ENCODE measurements at regions not wholly inside any gene's neighbourhood (a gene's known extent, or its start where the extent isn't known, plus 50 kb on each side); places are given as distances from the start of the nearest gene placed in this dataset.

GRCh38 chr7:93029056-93029455, 88.7 kb downstream of the SAMD9 start:
- 82 to 85% methylated on average over 5 to 7 of the region's 7 CpGs for WGBS, 2 experiments (ENCODE audit: insufficient coverage in 1 of 2, insufficient read length in 1 of 2)
- no peaks in the 10 kb centered on the region for H3K36me3 Mint-ChIP-seq (ENCODE audit: low read depth)
- no peak overlapping the region for H3K4me3 ChIP-seq (ENCODE audit: low read length)
- no peak overlapping the region for H3K9ac ChIP-seq (ENCODE audit: extremely low read depth, low read length, poor library complexity, severe bottlenecking)
- H3K27me3 Mint-ChIP-seq (ENCODE audit: insufficient read depth): peaks cover 18% of the 10 kb centered on the region
- H3K36me3 ChIP-seq (ENCODE audit: control insufficient read depth, insufficient read depth, low read length): no peaks in the 10 kb centered on the region
- TF ChIP-seq CTCF (conservative IDR thresholded peaks at IDR 0.05): no peak
- H3K9me3 Mint-ChIP-seq: peaks cover 14% of the 10 kb centered on the region
- no peak overlapping the region for H3K4me3 Mint-ChIP-seq
- H3K27ac Mint-ChIP-seq: peak overlapping the region; percentile 32
- H3K4me1 ChIP-seq (ENCODE audit: control insufficient read depth, insufficient read depth, low read length): no peaks in the 10 kb centered on the region
- no peaks in the 10 kb centered on the region for H3K4me1 Mint-ChIP-seq
- H3K27ac ChIP-seq (ENCODE audit: low read depth, low read length): no peak overlapping the region
- H3K9me3 ChIP-seq (ENCODE audit: control insufficient read depth, low read length): no peaks in the 10 kb centered on the region
- no peak for DNase-seq
- no peaks in the 10 kb centered on the region for H3K27me3 ChIP-seq (ENCODE audit: control insufficient read depth, insufficient read depth, low read length, poor library complexity, severe bottlenecking)

- no peak overlapping the region for H3K27ac ChIP-seq (ENCODE audit: low read depth, low read length)
- WGBS, 2 experiments (ENCODE audit: insufficient coverage in 1 of 2, insufficient read length in 1 of 2): 93 to 100% methylated on average over 2 to 3 of the region's 3 CpGs
- DNase-seq: no peak
- Mint-ChIP-seq H3K4me1 (no peaks in the 10 kb centered on the region), H3K9me3 (peaks cover 14% of the 10 kb centered on the region), H3K4me3 (no peak overlapping the region), H3K27me3 (ENCODE audit: insufficient read depth) (peaks cover 19% of the 10 kb centered on the region), H3K27ac (no peak overlapping the region), H3K36me3 (ENCODE audit: low read depth) (no peaks in the 10 kb centered on the region)
- no peaks in the 10 kb centered on the region for H3K4me1 ChIP-seq (ENCODE audit: control insufficient read depth, insufficient read depth, low read length)
- H3K27me3 ChIP-seq (ENCODE audit: control insufficient read depth, insufficient read depth, low read length, poor library complexity, severe bottlenecking): no peaks in the 10 kb centered on the region
- H3K36me3 ChIP-seq (ENCODE audit: control insufficient read depth, insufficient read depth, low read length): no peaks in the 10 kb centered on the region
- H3K9me3 ChIP-seq (ENCODE audit: control insufficient read depth, low read length): no peaks in the 10 kb centered on the region
- H3K4me3 ChIP-seq (ENCODE audit: low read length): no peak overlapping the region
- no peak for TF ChIP-seq CTCF (conservative IDR thresholded peaks at IDR 0.05)
- H3K9ac ChIP-seq (ENCODE audit: extremely low read depth, low read length, poor library complexity, severe bottlenecking): no peak overlapping the region
Measured at GRCh38 chr7:93028610-93029009, 89.2 kb downstream of the SAMD9 start.

GRCh38 chr7:93027044-93027443, 90.7 kb downstream of the SAMD9 start:
- TF ChIP-seq CTCF (conservative IDR thresholded peaks at IDR 0.05): no peak
- H3K4me3 ChIP-seq (ENCODE audit: low read length): no peak overlapping the region
- H3K4me1 ChIP-seq (ENCODE audit: control insufficient read depth, insufficient read depth, low read length): no peaks in the 10 kb centered on the region
- Mint-ChIP-seq H3K4me1 (no peaks in the 10 kb centered on the region), H3K27ac (no peak overlapping the region), H3K27me3 (ENCODE audit: insufficient read depth) (peaks cover 14% of the 10 kb centered on the region), H3K9me3 (peaks cover 17% of the 10 kb centered on the region), H3K4me3 (no peak overlapping the region), H3K36me3 (ENCODE audit: low read depth) (no peaks in the 10 kb centered on the region)
- DNase-seq: no peak
- H3K36me3 ChIP-seq (ENCODE audit: control insufficient read depth, insufficient read depth, low read length): no peaks in the 10 kb centered on the region
- no peaks in the 10 kb centered on the region for H3K27me3 ChIP-seq (ENCODE audit: control insufficient read depth, insufficient read depth, low read length, poor library complexity, severe bottlenecking)
- H3K9ac ChIP-seq (ENCODE audit: extremely low read depth, low read length, poor library complexity, severe bottlenecking): no peak overlapping the region
- WGBS, 2 experiments (ENCODE audit: insufficient coverage in 1 of 2, insufficient read length in 1 of 2): 94 to 100% methylated on average over 1 to 5 of the region's 5 CpGs
- H3K9me3 ChIP-seq (ENCODE audit: control insufficient read depth, low read length): no peaks in the 10 kb centered on the region
- no peak overlapping the region for H3K27ac ChIP-seq (ENCODE audit: low read depth, low read length)

Data from endodermal cell (in vitro differentiated cells).